T-cell (primary cell): ENCODE measurements at regions not wholly inside any gene's neighbourhood (a gene's known extent, or its start where the extent isn't known, plus 50 kb on each side); places are given as distances from the start of the nearest gene placed in this dataset.

Source experiments
- ATAC-seq, 4 experiments: fragments of 200-7000 bp in 3 of 4; fragments of 150-1000 bp in 1 of 4; cut with Tn5 transposase; replicated peaks in 1 of 4; 1 replicate in 3 of 4; 2 replicates in 1 of 4; pipeline ENCODE4 v1.10.0; 2021; ENCODE audit warnings: moderate library complexity in 3 of 4, mild to moderate bottlenecking in 2 of 4, moderate number of reproducible peaks in 1 of 4
- CTCF ChIA-PET, 2 donors: fragments of 300-600 bp; sonication (Branson Sonifier 250); formaldehyde crosslinking; loops; one replicate each; lab custom pipeline; 2022; ENCODE audit warnings: antibody characterized with exemption in 2 of 2; lab: Charles Lee
- POLR2A ChIA-PET, 2 donors: fragments of 300-600 bp; sonication (Branson Sonifier 250); formaldehyde crosslinking; loops; one replicate each; lab custom pipeline; 2022; ENCODE audit warnings: antibody characterized with exemption in 2 of 2; lab: Charles Lee
- DNase-seq, 35 experiments: peaks; one replicate each; pipeline versions ENCODE4 v3.0.0 to v3.0.0-alpha.2; 2013 to 2023
- H3K27ac ChIP-seq: one replicate; pipeline ENCODE4 v1.5.1; 2013; ENCODE audit warnings: low read length
- H3K27me3 ChIP-seq, 2 experiments: replicated peaks in 1 of 2; 1 replicate in 1 of 2; 2 replicates in 1 of 2; pipeline versions ENCODE4 v1.6.1 to v1.7.0; 2013; ENCODE audit warnings: low read length in 1 of 2, mixed read lengths in 1 of 2; ENCODE audit not compliant: control insufficient read depth in 2 of 2, insufficient read depth in 2 of 2; ENCODE audit errors: extremely low read depth in 1 of 2
- H3K36me3 ChIP-seq, 2 donors: 1 replicate in 1 of 2; 2 replicates in 1 of 2; pipeline versions ENCODE4 v1.6.1 to v1.7.0; 2013; ENCODE audit warnings: low read length in 1 of 2; ENCODE audit not compliant: control insufficient read depth in 2 of 2, insufficient read depth in 1 of 2; ENCODE audit errors: extremely low read depth in 1 of 2
- H3K4me1 ChIP-seq, 2 experiments: 1 replicate in 1 of 2; 2 replicates in 1 of 2; pipeline versions ENCODE4 v1.6.1 to v1.7.0; 2013; ENCODE audit warnings: low read length in 2 of 2, mixed read lengths in 1 of 2; ENCODE audit not compliant: insufficient read depth in 2 of 2, control insufficient read depth in 1 of 2; ENCODE audit errors: extremely low read depth in 1 of 2
- H3K4me3 ChIP-seq, 2 donors: 1 replicate in 1 of 2; 2 replicates in 1 of 2; pipeline versions ENCODE4 v1.5.1 to v1.7.0; 2013; ENCODE audit warnings: mild to moderate bottlenecking in 2 of 2, low read length in 1 of 2, moderate library complexity in 1 of 2; ENCODE audit not compliant: control insufficient read depth in 1 of 2; ENCODE audit errors: extremely low read depth in 1 of 2
- H3K9me3 ChIP-seq: 2 replicates; pipeline ENCODE4 v1.7.0; 2013
- H3K27ac Mint-ChIP-seq, 2 donors: one replicate each; pipeline ENCODE4 v1.8.0; 2020 to 2021; ENCODE audit warnings: mild to moderate bottlenecking in 2 of 2, mixed read lengths in 2 of 2
- H3K27me3 Mint-ChIP-seq, 2 donors: one replicate each; pipeline ENCODE4 v1.8.0; 2021 to 2022; ENCODE audit warnings: mixed read lengths in 2 of 2
- H3K36me3 Mint-ChIP-seq: one replicate; pipeline ENCODE4 v1.8.0; 2021; ENCODE audit warnings: mixed read lengths
- H3K4me1 Mint-ChIP-seq, 3 donors: one replicate each; pipeline ENCODE4 v1.8.0; 2020 to 2022; ENCODE audit warnings: mixed read lengths in 3 of 3, mild to moderate bottlenecking in 1 of 3
- H3K4me3 Mint-ChIP-seq, 3 donors: one replicate each; pipeline ENCODE4 v1.8.0; 2020 to 2022; ENCODE audit warnings: mild to moderate bottlenecking in 3 of 3, mixed read lengths in 3 of 3, moderate library complexity in 3 of 3
- H3K9me3 Mint-ChIP-seq, 3 donors: one replicate each; pipeline ENCODE4 v1.8.0; 2020 to 2022; ENCODE audit warnings: mixed read lengths in 3 of 3
- WGBS: methylation state at CpG from one replicate; pipeline ENCODE4 v1.1.5; 2013; ENCODE audit warnings: missing lambda C conversion rate; ENCODE audit not compliant: insufficient coverage; 5-methylcytosine and 5-hydroxymethylcytosine counted together

DNA sequence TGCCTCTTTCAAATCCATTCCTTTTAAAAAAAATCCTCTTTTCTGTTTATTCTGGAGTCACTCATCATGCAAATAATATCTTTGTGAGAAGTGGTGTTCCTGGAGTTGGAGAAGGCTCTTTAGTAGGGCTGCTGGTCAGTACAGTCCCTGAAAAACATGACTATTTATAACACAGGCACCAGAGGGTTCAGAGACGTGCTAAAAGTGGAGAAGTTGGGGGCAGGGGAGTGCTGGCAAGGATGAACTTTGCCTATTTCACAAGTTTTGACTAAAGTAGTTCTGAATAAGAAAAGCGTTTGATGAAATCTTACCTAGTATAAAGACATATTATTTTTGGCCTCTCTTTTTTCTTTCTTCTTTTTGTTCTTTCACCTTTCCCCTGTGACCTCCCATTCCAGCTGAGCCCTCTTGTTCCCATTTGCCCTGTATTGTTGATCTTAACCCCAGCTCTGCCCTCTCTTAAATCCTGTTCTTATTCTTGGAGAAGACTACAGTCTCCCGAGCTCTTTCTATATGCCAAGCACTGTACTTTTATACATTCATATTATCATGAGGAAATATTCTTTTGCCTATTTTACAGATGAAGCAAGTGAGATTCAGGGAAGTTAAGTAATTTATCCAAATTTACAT lies 129.1 kb downstream of the TM9SF2 start:
- H3K4me3 Mint-ChIP-seq, result no peak overlapping the region
- no peaks in the 10 kb centered on the region for H3K9me3 ChIP-seq

DNA sequence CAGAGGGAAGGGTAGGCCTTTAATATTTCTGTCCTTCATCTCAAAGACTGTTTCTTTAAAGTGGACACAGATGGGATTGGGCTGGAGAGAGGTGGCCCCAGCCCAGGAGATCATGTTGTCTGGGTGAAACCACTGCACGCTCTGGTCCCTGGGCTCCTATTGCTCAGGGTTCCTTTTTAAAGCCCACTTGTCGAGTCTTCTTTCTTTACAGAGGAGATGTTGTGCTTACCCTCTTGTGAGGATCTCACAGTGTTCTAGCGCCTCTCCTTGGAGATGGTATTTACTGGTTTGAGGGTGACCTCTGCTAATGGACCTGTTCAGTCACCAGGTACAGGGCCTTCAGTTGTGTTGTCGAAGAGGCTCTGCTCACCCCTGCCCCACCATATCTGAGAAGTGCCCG lies 128.4 kb downstream of the TM9SF2 start:
- Histone ChIP-seq H3K27ac (no peak overlapping the region), H3K36me3 (no peaks in the 10 kb centered on the region), H3K27me3 (no peaks in the 10 kb centered on the region), H3K4me1 (peaks cover 0 to 8% of the 10 kb centered on the region in 2 experiments), H3K4me3 (no peak overlapping the region), H3K9me3 (no peaks in the 10 kb centered on the region)
- WGBS, result 100% methylated on average over 1 of the region's 5 CpGs
- Mint-ChIP-seq H3K27ac (no peak overlapping the region), H3K4me1 (peaks cover 14 to 43% (median 17%) of the 10 kb centered on the region in 3 donors), H3K4me3 (no peak overlapping the region), H3K36me3 (peaks cover 19% of the 10 kb centered on the region), H3K9me3 (no peaks in the 10 kb centered on the region), H3K27me3 (no peaks in the 10 kb centered on the region)
- ChIA-PET POLR2A (no interaction called here), CTCF (interaction anchor here in 1 of 2 donors (0.6 kb wide), 1 partner anchor 19 kb away, joined by 3 read pairs; no protein-coding TSS in a partner anchor)
- no peak for DNase-seq
- no peak for ATAC-seq

More for the DNA sequence above, 129.1 kb downstream of the TM9SF2 start:
- Histone ChIP-seq H3K27ac (no peak overlapping the region), H3K27me3 (no peaks in the 10 kb centered on the region), H3K4me1 (peaks cover 0 to 8% of the 10 kb centered on the region in 2 experiments), H3K4me3 (no peak overlapping the region), H3K36me3 (no peaks in the 10 kb centered on the region)
- Mint-ChIP-seq H3K27me3 (no peaks in the 10 kb centered on the region), H3K36me3 (peaks cover 14% of the 10 kb centered on the region), H3K4me1 (peaks cover 14 to 40% (median 17%) of the 10 kb centered on the region in 3 donors), H3K9me3 (no peaks in the 10 kb centered on the region), H3K27ac (no peak overlapping the region)
- no peak for ATAC-seq
- WGBS, result no CpG with 5 or more reads among the region's 3 CpGs
- ChIA-PET CTCF (interaction anchor here in 1 of 2 donors (0.6 kb wide), 1 partner anchor 20 kb away, joined by 3 read pairs; no protein-coding TSS in a partner anchor), POLR2A (interaction anchor here in 1 of 2 donors (0.6 kb wide), 1 partner anchor 132 kb away, joined by 4 read pairs; no protein-coding TSS in a partner anchor)
- DNase-seq, result no peak

GRCh38 chr13:99628442-99628841 lies 127.2 kb downstream of the TM9SF2 start:
- ChIA-PET POLR2A (no interaction called here), CTCF (interaction anchor here in 1 of 2 donors (0.5 to 0.6 kb wide), 2 partner anchors 13 to 422 kb away, joined by 4 read pairs; no protein-coding TSS in a partner anchor)
- Histone ChIP-seq H3K4me3 (no peak overlapping the region), H3K27me3 (no peaks in the 10 kb centered on the region), H3K9me3 (no peaks in the 10 kb centered on the region), H3K4me1 (peaks cover 0 to 8% of the 10 kb centered on the region in 2 experiments), H3K36me3 (no peaks in the 10 kb centered on the region), H3K27ac (no peak overlapping the region)
- no peaks in the 10 kb centered on the region for H3K27me3 Mint-ChIP-seq
- no peaks in the 10 kb centered on the region for H3K9me3 Mint-ChIP-seq
- H3K36me3 Mint-ChIP-seq, result peaks cover 21% of the 10 kb centered on the region
- ATAC-seq (no peak), DNase-seq (no peak)
- no peak overlapping the region for H3K4me3 Mint-ChIP-seq
- H3K27ac Mint-ChIP-seq, result no peak overlapping the region
- peaks cover 18 to 51% (median 19%) of the 10 kb centered on the region in 3 donors for H3K4me1 Mint-ChIP-seq

GRCh38 chr13:99626461-99627082 lies 125.3 kb downstream of the TM9SF2 start:
- Histone ChIP-seq H3K27me3 (no peaks in the 10 kb centered on the region), H3K4me3 (no peak overlapping the region), H3K4me1 (peaks cover 0 to 8% of the 10 kb centered on the region in 2 experiments), H3K36me3 (no peaks in the 10 kb centered on the region), H3K27ac (no peak overlapping the region), H3K9me3 (no peaks in the 10 kb centered on the region)
- ATAC-seq (no peak), DNase-seq (no peak)
- 40% methylated on average over 1 of the region's 8 CpGs for WGBS
- Mint-ChIP-seq H3K4me1 (peaks cover 18 to 51% (median 19%) of the 10 kb centered on the region in 3 donors), H3K9me3 (no peaks in the 10 kb centered on the region), H3K4me3 (no peak overlapping the region), H3K27me3 (no peaks in the 10 kb centered on the region), H3K36me3 (peaks cover 17% of the 10 kb centered on the region), H3K27ac (no peak overlapping the region)
- POLR2A ChIA-PET, result no interaction called here
- CTCF ChIA-PET, result interaction anchor here (0.5 kb wide), 2 partner anchors 157 to 947 kb away, joined by 3 to 4 read pairs; no protein-coding TSS in a partner anchor

DNA sequence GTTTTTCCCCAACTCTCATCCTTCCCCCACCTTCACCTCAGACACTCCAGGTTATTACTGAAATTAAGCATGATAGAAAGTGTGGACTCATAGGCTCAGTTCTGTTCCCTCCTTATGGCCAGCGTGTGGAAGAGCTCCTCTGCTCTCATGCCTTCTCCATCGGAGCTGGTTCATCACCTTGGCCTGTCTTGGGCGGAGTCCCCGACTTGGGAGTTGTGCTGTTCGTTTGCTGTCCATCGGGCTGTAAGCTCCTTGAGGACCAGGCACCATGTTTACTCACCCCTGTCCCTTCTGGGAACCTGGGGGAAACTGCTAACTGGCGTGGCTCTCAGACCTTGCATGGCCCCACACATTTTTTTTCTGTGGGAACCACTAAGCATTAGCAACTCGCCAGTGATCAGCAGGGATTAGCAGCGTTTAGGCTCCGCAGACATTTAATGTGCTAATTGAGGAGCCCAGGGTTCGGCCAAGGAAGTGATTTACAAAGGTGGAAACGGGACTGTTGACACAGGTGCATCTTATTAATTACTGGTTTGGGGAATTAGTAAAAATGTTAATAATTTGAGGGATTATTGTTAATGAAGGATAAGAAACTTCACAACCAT lies 123.8 kb downstream of the TM9SF2 start:
- ATAC-seq (no peak), DNase-seq (no peak)
- WGBS, result 95% methylated on average over 11 of the region's 12 CpGs
- POLR2A ChIA-PET, result no interaction called here
- no peaks in the 10 kb centered on the region for H3K9me3 ChIP-seq
- Mint-ChIP-seq H3K4me1 (peaks cover 18 to 62% (median 19%) of the 10 kb centered on the region in 3 donors), H3K4me3 (no peak overlapping the region), H3K36me3 (peaks cover 20% of the 10 kb centered on the region), H3K27me3 (no peaks in the 10 kb centered on the region), H3K27ac (no peak overlapping the region), H3K9me3 (no peaks in the 10 kb centered on the region)
- H3K27ac ChIP-seq, result no peak overlapping the region
- no peaks in the 10 kb centered on the region for H3K27me3 ChIP-seq
- peaks cover 0 to 8% of the 10 kb centered on the region in 2 experiments for H3K4me1 ChIP-seq
- H3K36me3 ChIP-seq, result no peaks in the 10 kb centered on the region
- CTCF ChIA-PET, result interaction anchor here in 1 of 2 donors (0.7 kb wide), 1 partner anchor 13 kb away, joined by 4 read pairs; no protein-coding TSS in a partner anchor
- no peak overlapping the region for H3K4me3 ChIP-seq

GRCh38 chr13:99620806-99621205 lies 119.5 kb downstream of the TM9SF2 start:
- H3K4me1 ChIP-seq, result peaks cover 0 to 2% of the 10 kb centered on the region in 2 experiments
- ChIA-PET CTCF (interaction anchor here in 1 of 2 donors (0.5 kb wide), 1 partner anchor 1779 kb away, joined by 3 read pairs; no protein-coding TSS in a partner anchor), POLR2A (no interaction called here)
- Mint-ChIP-seq H3K27me3 (no peaks in the 10 kb centered on the region), H3K36me3 (peaks cover 14% of the 10 kb centered on the region), H3K9me3 (no peaks in the 10 kb centered on the region), H3K4me3 (no peak overlapping the region), H3K27ac (no peak overlapping the region), H3K4me1 (peaks cover 15 to 33% (median 16%) of the 10 kb centered on the region in 3 donors)
- 82% methylated on average over 3 of the region's 3 CpGs for WGBS
- no peak overlapping the region for H3K27ac ChIP-seq
- no peaks in the 10 kb centered on the region for H3K27me3 ChIP-seq
- DNase-seq, result no peak
- H3K9me3 ChIP-seq, result no peaks in the 10 kb centered on the region
- ATAC-seq, result no peak
- no peaks in the 10 kb centered on the region for H3K36me3 ChIP-seq
- no peak overlapping the region for H3K4me3 ChIP-seq
